Activated CD4-positive, alpha-beta T cell treated with anti-CD3 and anti-CD28 coated beads for 36 hours (primary cell): ENCODE measurements at regions not wholly inside any gene's neighbourhood (a gene's known extent, or its start where the extent isn't known, plus 50 kb on each side); places are given as distances from the start of the nearest gene placed in this dataset.

Experiments
- ATAC-seq: fragments of 200-7000 bp; cut with Tn5 transposase; one replicate; pipeline ENCODE4 v1.10.0; 2021; ENCODE audit warnings: mild to moderate bottlenecking, moderate library complexity
- CTCF ChIA-PET: fragments of 350-600 bp; sonication (Branson Sonifier 250); formaldehyde crosslinking; loops from one replicate; lab custom pipeline; 2021; ENCODE audit warnings: antibody characterized with exemption; lab: Charles Lee
- POLR2A ChIA-PET: fragments of 350-600 bp; sonication (Branson Sonifier 250); formaldehyde crosslinking; loops from one replicate; lab custom pipeline; 2021; ENCODE audit warnings: antibody characterized with exemption, inconsistent platforms; lab: Charles Lee
- DNase-seq: peaks from one replicate; pipeline ENCODE4 v3.0.0-alpha.2; 2020
- H3K27ac Mint-ChIP-seq: one replicate; pipeline ENCODE4 v1.8.0; 2021; ENCODE audit warnings: mixed read lengths
- H3K27me3 Mint-ChIP-seq: one replicate; pipeline ENCODE4 v1.8.0; 2021; ENCODE audit warnings: mixed read lengths
- H3K36me3 Mint-ChIP-seq: one replicate; pipeline ENCODE4 v1.8.0; 2021; ENCODE audit warnings: low read depth, mixed read lengths
- H3K4me1 Mint-ChIP-seq: one replicate; pipeline ENCODE4 v1.8.0; 2021; ENCODE audit warnings: mixed read lengths
- H3K4me3 Mint-ChIP-seq: one replicate; pipeline ENCODE4 v1.8.0; 2021; ENCODE audit warnings: mild to moderate bottlenecking, moderate library complexity, mixed read lengths
- H3K9me3 Mint-ChIP-seq: one replicate; pipeline ENCODE4 v1.8.0; 2021; ENCODE audit warnings: low read depth, mixed read lengths
- intact Hi-C, 2 experiments: fragments of 100-400 bp; cut with DNase I in 1 of 2; cut with micrococcal nuclease in 1 of 2; formaldehyde crosslinking; loops; one replicate each; pipeline versions ENCODE4 v1.14.2 to v1.15.1; 2022 to 2024; cut with DNase I, micrococcal nuclease

DNA sequence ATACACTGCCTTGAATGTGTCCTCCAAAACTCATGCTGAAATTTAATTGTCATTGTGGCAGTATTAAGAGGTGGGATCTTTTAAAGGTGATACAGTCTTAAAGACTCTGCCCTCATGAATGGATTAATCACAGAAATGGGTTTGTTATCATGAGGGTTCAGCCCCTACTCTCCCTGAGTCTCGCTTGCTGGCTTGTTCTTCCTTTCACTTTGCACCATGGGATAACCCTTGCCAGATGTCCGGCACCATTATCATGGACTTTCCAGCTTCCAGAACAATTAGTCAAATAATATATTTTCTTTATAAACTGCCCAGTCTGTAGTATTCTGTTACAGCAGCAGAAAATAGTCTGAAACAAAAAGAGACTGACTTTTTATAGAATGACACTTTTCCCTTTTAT is 67.9 kb upstream of the TENT5A start:
- ATAC-seq: no peak
- ChIA-PET CTCF (no interaction called here), POLR2A (no interaction called here)

DNA sequence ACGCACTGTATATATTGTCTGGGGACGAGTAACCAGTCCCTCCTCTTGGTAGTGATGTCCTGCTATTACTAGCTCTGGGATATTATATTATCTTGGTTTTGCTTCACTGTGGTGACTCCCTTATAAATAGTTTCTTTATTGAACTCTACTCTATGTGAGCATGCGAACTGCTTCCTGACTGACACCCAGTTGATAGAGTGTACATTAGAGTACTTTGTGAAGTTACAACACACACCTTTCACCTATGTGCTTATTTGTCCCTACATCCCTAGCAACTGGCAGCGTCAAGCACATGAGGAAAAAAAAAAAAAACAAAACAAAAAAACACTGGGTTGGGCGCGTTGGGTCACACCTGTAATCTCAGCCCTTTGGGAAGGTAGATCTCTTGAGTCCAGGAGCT is 67.3 kb upstream of the TENT5A start:
- Mint-ChIP-seq H3K4me3 (no peak overlapping the region), H3K27me3 (peaks cover 2% of the 10 kb centered on the region), H3K9me3 (no peaks in the 10 kb centered on the region), H3K36me3 (no peaks in the 10 kb centered on the region), H3K27ac (no peak overlapping the region), H3K4me1 (no peaks in the 10 kb centered on the region)
- CTCF ChIA-PET: no interaction called here
- intact Hi-C loops: no loop called here
- no peak for ATAC-seq
- POLR2A ChIA-PET: no interaction called here
- no peak for DNase-seq

More for the DNA sequence above, 67.9 kb upstream of the TENT5A start:
- intact Hi-C loops: no loop called here
- Mint-ChIP-seq H3K9me3 (no peaks in the 10 kb centered on the region), H3K36me3 (no peaks in the 10 kb centered on the region), H3K27me3 (peaks cover 2% of the 10 kb centered on the region), H3K27ac (no peak overlapping the region), H3K4me3 (no peak overlapping the region), H3K4me1 (no peaks in the 10 kb centered on the region)
- DNase-seq: no peak

DNA sequence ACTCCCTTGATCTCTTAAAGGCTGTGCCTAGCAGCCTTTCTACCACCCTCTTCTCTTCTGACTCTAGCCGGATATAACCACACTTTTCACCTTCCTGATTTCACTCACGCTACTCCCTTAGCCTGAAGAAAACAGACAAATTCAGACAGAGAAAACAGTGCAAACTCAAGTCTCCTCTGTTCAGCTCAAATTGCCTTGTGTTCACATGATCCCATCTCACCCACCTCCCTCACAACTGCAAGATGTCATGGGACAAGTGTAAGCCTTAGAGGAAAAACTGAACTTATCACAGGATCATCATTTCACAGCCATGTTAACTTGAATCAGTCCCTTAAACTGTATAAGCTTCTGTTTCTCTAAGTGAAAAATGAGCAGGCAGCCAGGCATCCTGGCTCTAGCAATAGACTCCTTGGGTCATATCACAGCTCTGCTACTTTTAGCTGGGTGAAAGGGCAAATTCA is 66.5 kb upstream of the TENT5A start:
- no peak overlapping the region for H3K27ac Mint-ChIP-seq
- ChIA-PET POLR2A (no interaction called here), CTCF (no interaction called here)
- intact Hi-C loops: no loop called here
- no peaks in the 10 kb centered on the region for H3K4me1 Mint-ChIP-seq
- H3K4me3 Mint-ChIP-seq: no peak overlapping the region
- ATAC-seq (peak; percentile 33), DNase-seq (no peak)
- H3K9me3 Mint-ChIP-seq: no peaks in the 10 kb centered on the region
- no peaks in the 10 kb centered on the region for H3K36me3 Mint-ChIP-seq
- peaks cover 2% of the 10 kb centered on the region for H3K27me3 Mint-ChIP-seq

DNA sequence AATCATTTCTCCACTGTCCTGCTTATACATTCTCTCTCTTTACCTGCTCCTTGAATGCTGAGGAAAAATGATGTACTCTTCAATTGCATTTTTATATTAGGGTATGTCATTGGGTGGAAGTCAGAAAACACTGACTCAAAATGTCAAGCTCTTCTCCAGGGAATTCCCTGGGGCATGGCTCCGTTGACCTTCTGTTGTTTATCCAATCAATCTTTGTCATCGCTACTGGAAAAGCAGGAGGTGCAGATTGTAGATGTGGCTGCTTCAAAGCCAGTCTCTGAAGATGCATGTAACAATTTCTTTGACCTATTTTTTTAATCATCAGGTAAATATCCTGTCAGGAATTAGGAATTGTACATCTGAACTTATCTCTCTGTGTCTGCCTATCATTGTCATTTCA is 63.9 kb upstream of the TENT5A start:
- H3K4me1 Mint-ChIP-seq: peaks cover 2% of the 10 kb centered on the region
- H3K27me3 Mint-ChIP-seq: peaks cover 8% of the 10 kb centered on the region
- H3K4me3 Mint-ChIP-seq: no peak overlapping the region
- no peaks in the 10 kb centered on the region for H3K36me3 Mint-ChIP-seq
- ATAC-seq (no peak), DNase-seq (no peak)
- ChIA-PET CTCF (no interaction called here), POLR2A (no interaction called here)
- H3K27ac Mint-ChIP-seq: no peak overlapping the region
- intact Hi-C loops: no loop called here
- H3K9me3 Mint-ChIP-seq: no peaks in the 10 kb centered on the region

DNA sequence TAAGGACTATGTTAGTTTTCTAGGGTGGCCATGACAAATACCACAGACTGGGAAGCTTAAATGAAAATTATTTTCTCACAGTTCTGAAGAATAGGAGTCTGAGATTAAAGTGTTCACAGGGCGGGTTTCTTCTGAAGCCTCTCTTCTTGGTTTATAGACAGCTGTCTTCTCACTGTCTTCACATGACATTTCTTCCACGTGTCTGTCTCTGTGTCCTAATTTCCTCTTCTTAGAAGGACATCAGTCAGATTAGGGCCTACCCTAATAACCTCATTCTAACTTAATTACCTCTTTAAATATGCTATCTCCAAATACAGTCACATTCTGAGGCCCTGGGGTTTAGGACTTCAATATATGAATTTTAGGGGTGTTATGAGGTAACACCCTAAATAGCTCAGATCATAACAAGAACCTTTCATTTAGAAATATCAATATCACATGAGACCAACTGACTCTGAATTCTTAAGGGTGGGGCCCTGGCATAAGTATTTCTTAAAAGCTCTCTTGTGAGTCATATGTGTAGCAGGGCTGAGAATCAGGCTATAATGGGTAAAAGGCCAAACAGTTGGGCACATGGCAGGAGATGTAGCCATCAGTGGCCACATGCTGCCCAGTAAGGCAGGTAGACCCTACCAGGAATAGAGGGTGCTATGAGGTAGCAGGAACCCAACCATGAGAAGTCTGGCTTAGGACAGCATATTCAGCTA is 62.0 kb upstream of the TENT5A start:
- Mint-ChIP-seq H3K4me3 (no peak overlapping the region), H3K27me3 (peaks cover 14% of the 10 kb centered on the region), H3K4me1 (peaks cover 2% of the 10 kb centered on the region), H3K36me3 (no peaks in the 10 kb centered on the region), H3K9me3 (no peaks in the 10 kb centered on the region), H3K27ac (no peak overlapping the region)
- ATAC-seq (no peak), DNase-seq (no peak)
- intact Hi-C loops: no loop called here
- ChIA-PET POLR2A (no interaction called here), CTCF (no interaction called here)

DNA sequence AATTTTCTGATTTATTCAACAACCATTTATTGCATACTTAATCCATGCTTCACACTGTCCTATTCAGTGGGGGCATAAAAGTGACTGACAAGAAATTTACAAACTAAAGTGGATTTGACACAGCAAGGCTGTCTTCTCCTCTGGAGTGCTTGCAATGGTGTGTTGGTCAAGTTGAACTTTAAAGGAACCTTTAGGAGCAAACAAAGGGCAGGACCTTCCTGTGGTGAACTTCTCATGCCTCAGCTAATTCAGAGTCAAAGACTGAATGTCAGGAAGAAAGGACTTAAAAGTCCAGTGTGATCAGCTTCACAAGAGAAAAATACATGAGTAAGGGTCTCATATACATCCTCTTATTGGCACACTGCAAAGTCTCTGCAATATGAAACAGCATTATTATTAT is 60.8 kb upstream of the TENT5A start:
- no peak overlapping the region for H3K27ac Mint-ChIP-seq
- no peak for ATAC-seq

DNA sequence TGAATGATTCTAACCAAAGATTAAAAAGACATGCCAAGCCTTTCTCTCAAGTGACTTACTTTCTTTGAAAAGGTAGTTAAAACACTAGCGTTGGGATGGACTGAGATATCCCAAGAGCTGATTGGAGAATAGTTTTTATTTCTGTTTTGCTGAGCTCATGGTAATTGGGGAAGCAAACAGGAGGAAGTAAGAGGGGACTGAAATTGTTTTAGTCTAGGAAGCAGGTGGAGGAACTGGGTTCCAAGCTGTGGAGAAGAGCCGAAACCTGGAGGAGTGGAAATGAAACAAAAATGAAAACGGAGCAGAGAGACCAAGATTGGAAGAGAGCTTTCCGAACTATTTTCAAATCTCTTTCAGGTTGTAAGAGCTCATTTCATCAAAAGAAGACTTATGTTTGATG is 59.9 kb upstream of the TENT5A start:
- DNase-seq: no peak
- peaks cover 2% of the 10 kb centered on the region for H3K4me1 Mint-ChIP-seq
- POLR2A ChIA-PET: no interaction called here
- no peak overlapping the region for H3K4me3 Mint-ChIP-seq
- no peak overlapping the region for H3K27ac Mint-ChIP-seq
- intact Hi-C loops: no loop called here
- CTCF ChIA-PET: interaction anchor here (0.7 to 1.5 kb wide), 2 partner anchors 11 to 57 kb away, joined by 3 read pairs; no protein-coding TSS in a partner anchor
- H3K36me3 Mint-ChIP-seq: no peaks in the 10 kb centered on the region
- H3K9me3 Mint-ChIP-seq: no peaks in the 10 kb centered on the region
- peaks cover 16% of the 10 kb centered on the region for H3K27me3 Mint-ChIP-seq
- no peak for ATAC-seq

More for the DNA sequence above, 60.8 kb upstream of the TENT5A start:
- Mint-ChIP-seq H3K27me3 (peaks cover 16% of the 10 kb centered on the region), H3K4me3 (no peak overlapping the region), H3K9me3 (no peaks in the 10 kb centered on the region), H3K4me1 (peaks cover 2% of the 10 kb centered on the region), H3K36me3 (no peaks in the 10 kb centered on the region)
- no peak for DNase-seq
- intact Hi-C loops: no loop called here
- CTCF ChIA-PET: interaction anchor here (0.6 kb wide), 1 partner anchor 1039 kb away, joined by 3 read pairs; no protein-coding TSS in a partner anchor
- POLR2A ChIA-PET: no interaction called here

DNA sequence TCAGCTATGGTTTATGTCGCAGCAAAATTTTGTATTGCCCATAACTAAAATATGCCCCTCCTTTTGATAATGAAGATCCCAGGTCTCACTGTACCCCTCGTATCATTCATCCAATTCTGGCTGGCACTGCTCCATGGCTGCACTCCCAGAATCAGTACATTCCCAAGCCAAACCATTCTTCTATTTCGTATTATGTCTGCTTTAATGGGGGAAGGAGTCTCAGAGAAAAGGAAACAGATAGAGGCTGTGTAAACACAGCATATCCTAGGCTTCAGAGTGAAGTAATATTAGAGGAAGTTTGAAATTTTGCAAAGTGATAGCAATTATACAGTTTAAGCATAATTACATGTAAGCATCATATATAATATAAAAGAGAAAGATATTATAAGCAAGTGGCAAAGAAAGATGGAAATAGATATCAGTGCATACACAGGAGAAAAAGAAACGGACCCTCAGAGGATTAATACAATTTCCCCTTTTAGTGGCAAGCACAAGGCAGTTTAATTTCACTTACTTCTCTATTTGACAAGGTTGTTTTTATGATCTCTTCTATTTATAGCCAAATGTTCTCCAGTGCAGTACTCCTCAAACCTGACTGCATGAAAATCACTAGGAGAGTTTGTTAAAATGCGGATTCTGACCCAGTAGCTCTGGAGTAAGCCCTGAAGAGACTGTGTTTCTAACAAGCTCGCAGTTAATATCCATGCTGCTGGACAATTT is 56.5 kb upstream of the TENT5A start:
- peaks cover 2% of the 10 kb centered on the region for H3K4me1 Mint-ChIP-seq
- CTCF ChIA-PET: no interaction called here
- peaks cover 16% of the 10 kb centered on the region for H3K27me3 Mint-ChIP-seq
- no peak overlapping the region for H3K27ac Mint-ChIP-seq
- intact Hi-C loops: no loop called here
- no peak overlapping the region for H3K4me3 Mint-ChIP-seq
- POLR2A ChIA-PET: no interaction called here
- ATAC-seq: no peak
- no peaks in the 10 kb centered on the region for H3K9me3 Mint-ChIP-seq
- no peak for DNase-seq
- H3K36me3 Mint-ChIP-seq: no peaks in the 10 kb centered on the region

DNA sequence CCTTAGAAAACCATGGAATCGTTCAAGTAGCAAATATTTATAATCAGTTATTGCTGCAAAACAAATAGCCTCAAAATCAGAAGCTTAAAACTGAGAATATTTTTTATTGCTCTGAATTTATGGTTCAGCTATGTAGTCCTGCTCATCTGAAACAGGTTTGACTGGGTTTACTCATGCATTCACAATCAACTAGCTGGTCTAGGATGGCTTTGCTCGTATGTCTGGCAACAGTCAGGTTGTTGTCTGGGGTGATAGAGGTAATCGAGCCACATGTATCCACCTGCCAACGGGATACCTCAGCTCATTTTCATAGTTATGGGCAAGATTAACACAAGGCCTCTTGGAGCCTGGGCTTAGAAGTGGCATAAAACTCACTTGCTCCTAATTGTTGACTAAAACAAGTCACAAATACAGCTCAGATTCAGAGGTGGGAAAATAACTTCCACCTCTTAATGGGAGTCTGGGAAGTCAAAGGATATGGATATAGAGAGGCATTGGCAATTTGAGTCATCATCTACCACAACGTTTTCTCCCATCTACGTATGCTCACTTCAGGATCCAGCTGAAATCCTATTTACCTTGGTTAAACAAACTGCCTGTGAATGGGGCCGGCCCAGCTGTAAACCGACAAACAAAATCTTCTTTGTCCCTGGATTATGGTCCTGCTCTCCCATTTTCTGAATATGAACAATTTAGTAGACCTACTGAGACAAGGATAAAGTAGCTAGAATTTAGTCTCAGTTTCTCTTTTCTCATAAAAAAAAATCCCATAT is 54.5 kb upstream of the TENT5A start:
- intact Hi-C loops: no loop called here
- POLR2A ChIA-PET: no interaction called here
- Mint-ChIP-seq H3K4me1 (no peaks in the 10 kb centered on the region), H3K27me3 (peaks cover 15% of the 10 kb centered on the region), H3K36me3 (no peaks in the 10 kb centered on the region), H3K27ac (no peak overlapping the region), H3K9me3 (no peaks in the 10 kb centered on the region), H3K4me3 (no peak overlapping the region)
- no peak for ATAC-seq
- CTCF ChIA-PET: no interaction called here
- no peak for DNase-seq

DNA sequence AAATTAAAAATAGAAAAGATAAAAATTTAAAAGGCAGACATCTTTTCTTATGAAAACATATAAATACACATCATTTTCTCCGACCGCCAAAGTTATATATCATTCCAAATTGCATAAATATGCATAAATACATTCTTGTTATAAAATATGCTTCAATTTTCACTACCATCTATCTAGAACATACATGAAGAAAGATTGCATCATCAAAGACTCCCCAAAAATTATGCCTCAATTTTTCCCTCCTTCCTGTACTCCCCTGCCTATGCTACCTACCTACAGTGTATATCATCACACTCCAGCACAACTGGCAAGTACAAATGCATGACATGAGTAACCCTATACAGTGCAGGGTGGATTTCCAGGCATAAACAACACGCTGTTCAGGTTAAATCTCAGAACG is 49.9 kb upstream of the TENT5A start:
- no peaks in the 10 kb centered on the region for H3K4me1 Mint-ChIP-seq
- intact Hi-C loops: no loop called here
- H3K27ac Mint-ChIP-seq: no peak overlapping the region
- H3K27me3 Mint-ChIP-seq: peaks cover 5% of the 10 kb centered on the region
- ATAC-seq (no peak), DNase-seq (no peak)
- ChIA-PET CTCF (interaction anchor here (1.3 kb wide), 1 partner anchor 10 kb away, joined by 3 read pairs; no protein-coding TSS in a partner anchor), POLR2A (no interaction called here)
- H3K36me3 Mint-ChIP-seq: no peaks in the 10 kb centered on the region
- no peaks in the 10 kb centered on the region for H3K9me3 Mint-ChIP-seq
- H3K4me3 Mint-ChIP-seq: no peak overlapping the region
